HG02642 (cell line): ENCODE measurements at regions not wholly inside any gene's neighbourhood (a gene's known extent, or its start where the extent isn't known, plus 50 kb on each side); places are given as distances from the start of the nearest gene placed in this dataset.

ENCODE experiments used
- ATAC-seq: cut with Tn5 transposase; IDR thresholded peaks from one replicate; pipeline ENCODE4 v1.9.1; 2021; ENCODE audit warnings: mild to moderate bottlenecking; ENCODE audit not compliant: unreplicated experiment, poor library complexity

DNA sequence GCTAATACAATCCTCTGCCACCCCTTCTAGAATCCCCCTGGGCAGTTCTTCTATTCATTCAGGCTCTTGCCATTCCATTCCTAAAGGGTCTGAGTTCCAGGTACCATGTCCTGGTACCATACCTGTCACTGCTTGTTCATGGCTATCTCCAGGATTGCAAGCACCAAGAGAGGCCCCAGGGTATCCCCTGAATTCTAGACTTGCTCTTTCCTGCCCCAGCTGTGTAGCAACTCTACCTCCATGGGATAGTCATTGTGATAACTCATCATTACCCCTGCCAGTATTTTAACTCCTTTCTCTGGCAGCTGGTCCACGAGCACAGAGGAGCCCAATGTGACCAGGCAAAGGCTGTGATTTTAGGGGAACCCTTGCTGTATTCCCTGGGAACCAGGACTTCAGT, 143.7 kb upstream of the CDH5 start:
- no peak for ATAC-seq

DNA sequence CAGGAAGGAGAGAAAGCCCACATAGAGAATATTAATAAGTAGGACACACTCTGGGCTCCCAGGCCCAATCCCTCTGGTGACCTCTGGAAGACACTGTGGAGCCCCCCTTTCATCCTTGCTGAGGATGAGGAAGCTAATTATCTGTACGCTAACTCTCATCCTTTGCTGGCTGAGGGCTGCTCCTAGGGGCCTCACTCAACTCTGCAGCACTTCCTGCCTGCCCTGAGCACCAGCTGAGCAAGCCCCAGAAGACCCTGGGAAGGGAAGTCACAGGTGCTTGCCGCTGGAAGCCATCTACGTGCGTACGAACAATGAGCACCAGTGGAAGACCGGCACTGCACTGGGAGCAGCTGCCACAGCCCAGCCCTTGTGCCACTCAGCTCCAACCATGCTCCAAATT, 145.8 kb upstream of the CDH5 start:
- no peak for ATAC-seq

DNA sequence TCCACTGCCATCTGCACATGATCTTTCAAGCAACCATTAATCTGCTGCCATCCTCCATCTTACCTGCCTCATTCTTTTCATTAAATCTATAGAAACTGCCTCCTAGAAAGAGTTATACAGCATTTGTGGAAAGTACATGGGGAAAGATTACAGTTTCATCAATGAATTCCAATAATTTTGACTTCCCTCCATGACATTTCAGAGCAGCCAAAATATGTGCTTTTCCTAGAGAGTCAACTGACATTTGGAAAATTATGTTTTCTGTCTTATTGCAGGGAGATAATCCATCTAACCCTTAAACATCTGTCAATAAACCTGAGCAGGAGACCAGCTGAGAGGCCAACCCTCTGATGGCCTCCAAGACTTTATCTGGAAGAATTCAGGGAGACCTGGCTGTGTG, 147.0 kb upstream of the CDH5 start:
- no peak for ATAC-seq

DNA sequence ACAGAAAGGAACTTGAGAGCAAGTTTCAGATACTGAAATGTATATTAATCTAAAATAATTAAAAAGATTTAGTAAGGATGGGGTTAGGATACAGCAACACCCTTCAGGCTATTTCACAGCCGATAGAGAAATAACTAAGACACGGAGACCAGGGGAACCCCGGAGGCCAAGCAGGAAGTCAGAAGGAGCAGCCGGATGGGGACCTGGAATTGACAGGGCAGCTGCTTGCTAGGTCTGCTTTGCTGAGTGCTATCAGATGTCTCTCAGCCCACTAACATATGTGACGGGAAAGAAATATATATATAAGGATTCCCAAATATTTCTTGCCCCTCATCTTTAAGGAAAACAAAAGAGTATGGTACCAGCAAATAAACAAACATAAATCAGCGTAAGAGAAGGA, 154.1 kb upstream of the CDH5 start:
- ATAC-seq, result no peak

DNA sequence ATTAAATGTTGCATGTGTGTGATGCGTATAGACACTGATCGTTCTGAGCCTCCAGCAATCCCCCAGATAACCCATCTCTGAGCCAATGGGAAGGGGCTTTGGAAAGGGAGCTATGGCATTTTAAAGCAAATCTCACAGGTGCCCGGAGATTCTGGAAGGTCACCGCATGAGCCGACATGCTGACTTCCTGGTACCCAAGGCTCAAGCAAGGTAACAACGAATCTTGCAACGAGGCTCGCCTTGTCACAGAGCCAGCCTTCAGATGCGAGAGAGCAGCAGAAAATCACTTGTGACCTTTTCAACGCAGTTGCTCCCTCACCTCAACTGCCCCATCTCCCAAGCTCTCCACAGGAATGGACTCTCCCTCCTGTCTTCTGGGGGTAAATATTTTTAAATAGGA, 154.8 kb upstream of the CDH5 start:
- ATAC-seq, result no peak

DNA sequence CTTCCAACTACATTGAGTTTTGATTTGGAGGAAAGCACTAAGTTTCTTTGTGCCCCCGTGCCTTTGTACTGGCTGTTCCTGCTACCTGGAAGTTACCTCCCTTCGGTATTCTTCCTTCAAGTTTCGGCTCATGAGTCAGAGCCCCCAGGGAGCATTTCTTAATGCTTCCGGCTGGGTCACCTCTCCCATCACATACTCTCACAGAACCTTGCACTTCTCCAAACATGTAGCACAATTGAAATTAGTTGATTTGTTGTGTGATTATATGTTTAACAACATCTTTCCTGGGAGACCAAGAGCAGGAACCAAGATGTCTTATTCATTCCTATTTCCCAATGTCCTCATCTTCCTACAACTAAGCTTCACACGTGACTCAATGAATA, 158.6 kb upstream of the CDH5 start:
- ATAC-seq, result no peak

DNA sequence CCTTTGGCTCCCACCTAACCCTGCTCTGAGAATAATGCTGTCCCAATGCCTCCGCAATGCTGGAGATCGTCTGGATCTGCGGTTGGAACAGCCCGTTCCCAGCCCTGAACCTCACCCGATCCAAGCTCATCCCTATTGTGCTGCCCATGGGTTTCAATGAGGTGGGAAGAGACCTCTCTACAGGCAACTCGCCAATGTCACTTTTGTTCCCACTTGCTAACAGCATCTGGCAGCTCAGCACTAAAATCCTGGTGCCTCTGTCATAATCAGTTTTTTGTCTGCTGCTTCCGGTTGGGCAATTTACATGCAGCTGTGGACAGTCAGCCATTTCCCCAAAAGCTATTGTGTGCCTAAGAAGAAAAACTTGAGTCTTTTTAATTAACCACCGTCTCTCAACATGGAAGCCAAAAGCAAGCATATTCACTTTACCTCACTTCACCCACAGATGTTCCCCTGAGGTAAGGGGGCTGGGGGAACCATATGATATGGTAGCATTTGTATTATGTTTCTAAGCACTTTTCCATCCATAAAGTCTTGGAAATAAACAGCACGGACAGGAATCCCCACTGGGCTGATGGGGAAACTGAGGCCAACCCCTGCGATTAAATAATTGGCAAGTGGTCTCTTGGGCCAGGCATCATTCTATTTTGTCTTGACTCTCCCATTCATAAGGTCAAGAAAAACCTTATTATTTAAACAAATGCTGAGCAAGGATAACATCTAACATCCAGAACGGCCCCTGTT, 159.2 kb upstream of the CDH5 start:
- ATAC-seq, result no peak

DNA sequence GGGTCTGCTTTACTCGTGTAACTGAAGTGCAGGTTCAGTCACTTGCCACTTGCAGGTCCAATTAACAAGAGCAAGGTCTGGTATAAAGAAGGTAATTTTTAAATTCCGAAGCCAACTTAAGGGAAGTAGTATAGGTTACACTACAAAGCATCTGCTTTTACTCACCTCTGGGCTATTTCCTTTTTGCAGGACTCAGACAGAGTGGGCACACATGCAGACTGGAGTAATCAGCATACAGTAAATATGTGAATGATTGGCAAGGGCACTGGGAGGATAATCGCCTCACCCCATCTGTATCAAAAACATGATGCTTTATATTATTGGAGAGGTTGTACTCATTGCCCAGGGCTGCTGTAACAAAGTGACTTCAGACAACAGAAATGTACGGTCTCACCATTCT, 160.1 kb upstream of the CDH5 start:
- no peak for ATAC-seq

DNA sequence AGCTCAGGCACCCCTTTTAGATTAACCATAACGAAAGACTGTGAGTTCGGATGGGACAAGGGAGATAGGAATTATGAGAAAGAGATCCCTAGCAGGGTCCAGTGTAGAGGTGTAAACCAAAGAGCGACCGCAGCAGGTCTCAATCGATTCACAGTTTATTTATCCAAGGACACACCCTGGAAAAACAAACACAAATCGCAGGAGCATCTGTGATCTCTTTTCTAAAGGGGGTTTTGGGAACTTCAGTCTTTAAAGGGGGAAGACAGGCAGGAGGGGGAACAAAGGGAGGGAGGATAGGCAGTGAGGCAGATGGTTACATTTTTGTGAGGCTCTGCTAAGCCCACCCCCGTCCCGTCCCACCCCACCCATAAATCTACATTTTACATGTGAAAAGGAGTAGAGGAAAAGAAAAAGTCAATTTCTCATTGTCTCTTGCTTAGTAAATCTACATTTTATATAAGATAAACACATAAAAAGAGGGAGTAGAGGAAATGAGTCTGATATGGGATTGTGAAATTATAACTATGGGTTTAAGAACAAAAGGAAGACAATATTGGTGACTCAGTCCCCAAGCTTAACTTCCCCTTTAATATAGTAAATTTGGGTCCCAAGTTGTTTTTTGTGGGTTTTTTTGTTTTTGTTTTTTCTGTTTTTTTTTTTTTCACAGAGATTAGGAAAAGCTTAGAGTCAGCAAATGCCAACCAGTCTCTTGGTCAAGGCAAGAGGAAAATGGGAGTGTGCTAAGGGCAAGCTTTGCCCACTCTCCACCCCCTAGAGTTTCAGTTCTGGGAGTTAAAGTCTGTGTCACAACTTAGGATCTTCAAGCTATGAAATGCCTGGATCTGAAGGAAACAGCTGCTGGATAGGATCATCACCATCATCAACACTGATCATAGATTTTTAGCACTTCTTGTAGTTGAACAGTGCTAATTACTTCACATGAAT, 160.9 kb upstream of the CDH5 start:
- no peak for ATAC-seq

DNA sequence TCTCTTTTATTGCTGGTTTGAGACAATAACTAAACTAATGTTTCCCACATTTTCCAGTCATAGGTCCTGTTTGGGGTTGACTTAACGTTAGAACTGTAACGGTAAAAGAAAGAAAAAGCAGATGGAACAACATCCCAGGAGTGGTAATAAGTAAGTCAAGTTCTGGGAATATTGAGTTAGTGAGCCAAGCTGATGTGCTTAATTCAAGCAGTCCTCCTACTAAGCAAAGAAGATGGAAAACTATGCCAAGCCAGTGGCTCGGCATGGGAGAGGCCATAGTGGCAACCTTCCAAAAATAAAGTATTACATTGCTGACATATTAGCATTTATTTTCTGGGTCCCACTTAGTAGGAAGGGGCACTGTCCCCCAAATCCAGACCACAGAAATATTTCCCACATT, 161.7 kb upstream of the CDH5 start:
- no peak for ATAC-seq

DNA sequence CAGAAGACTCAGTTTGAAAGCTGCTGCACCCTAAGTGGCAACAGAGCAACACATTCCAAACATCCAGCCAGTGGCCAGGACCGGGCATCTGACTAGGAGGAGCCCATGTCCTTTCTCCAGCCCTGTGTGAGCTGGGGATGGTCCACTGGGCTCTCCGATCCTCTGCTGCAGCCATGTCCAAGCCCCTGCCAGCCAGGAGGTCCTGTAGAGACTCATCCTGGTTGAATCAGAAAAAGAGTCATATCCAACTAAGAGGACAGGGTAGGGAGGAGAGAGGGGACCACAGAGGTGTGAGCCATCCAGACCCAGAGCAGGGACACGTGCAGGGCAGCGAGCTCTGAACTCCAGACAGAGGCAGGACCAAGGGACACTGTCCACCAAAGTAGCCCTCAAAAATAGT, 163.0 kb upstream of the CDH5 start:
- ATAC-seq, result no peak

DNA sequence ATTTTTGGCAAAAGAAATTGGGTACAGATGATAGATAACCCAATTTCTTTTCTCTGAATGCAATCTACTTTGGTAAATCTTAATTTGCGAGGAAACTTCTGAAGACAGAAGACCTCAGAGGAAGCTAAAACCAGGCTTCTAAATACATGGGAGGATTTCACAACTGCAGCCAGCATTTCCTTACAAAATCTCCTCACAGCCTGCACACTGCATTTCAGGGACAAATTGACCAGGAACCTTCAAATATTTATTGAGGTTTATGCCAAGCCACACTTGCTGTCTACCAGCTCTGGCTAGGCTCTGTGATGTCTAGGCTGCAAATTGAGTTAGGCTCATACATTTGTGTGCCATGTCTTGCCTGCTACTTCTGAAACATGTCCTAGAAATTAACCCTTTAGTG, 167.3 kb upstream of the CDH5 start:
- no peak for ATAC-seq

DNA sequence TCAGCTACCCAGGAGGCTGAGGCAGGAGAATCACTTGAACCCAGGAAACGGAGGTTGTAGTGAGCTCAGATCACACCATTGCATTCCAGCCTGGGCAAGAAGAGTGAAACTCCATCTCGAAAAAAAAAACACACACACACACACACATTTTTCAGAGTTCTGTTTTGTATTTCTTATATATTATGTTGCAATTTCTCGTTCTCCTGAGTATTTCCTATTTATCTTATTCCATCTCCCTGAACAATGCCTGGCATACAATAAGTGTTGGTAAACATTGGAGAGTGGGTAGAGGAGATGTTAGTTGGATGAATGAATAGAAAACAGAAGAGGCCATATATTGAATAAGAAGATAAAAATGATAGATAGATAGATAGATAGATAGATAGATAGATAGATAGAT, 167.8 kb upstream of the CDH5 start:
- ATAC-seq, result no peak

DNA sequence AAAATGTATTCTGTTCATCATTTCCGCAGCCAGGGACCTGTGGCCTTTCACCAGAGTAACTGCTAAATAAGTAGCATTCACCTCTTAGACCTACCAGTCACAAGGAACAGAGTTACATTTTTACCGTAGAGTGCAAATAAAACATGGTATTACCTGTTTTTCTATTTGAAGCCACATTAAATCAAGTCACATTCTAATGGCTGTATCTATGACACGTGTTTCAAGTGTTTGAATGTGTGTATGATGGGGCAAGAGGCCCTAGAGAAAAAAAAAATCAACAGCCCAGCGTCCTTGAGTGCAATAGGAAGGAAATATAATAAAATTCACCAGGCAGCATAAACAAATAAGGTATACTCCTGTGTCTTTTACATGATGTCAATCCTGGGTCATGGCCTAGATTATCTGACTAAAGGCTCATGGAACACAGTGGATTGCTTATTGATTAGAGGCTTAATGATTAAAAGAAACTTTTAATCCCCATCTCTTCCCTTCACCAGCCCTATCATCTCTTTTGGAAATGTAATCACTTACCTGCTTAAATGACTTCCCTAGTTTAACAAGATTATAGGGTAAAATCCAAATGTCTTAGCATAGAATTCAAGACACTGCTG, 168.7 kb upstream of the CDH5 start:
- no peak for ATAC-seq

DNA sequence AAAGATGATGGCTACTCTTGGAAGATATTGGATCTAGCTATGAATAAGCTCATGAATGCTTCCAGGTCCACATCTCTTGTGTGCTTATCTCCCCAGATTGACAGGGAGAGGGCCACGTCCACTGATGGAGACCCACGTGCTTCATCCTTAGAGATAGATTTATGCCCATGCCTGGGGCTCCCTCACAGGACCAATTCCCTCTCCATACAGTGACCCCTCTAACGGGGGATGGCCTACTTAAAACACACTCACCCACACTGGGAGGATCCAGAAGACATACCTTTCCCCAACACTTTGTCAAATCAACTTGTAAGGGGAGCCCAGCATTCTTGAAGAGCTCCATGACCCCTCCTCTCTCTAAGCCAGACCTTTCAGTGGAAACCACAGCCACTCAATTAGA, 169.7 kb upstream of the CDH5 start:
- no peak for ATAC-seq

DNA sequence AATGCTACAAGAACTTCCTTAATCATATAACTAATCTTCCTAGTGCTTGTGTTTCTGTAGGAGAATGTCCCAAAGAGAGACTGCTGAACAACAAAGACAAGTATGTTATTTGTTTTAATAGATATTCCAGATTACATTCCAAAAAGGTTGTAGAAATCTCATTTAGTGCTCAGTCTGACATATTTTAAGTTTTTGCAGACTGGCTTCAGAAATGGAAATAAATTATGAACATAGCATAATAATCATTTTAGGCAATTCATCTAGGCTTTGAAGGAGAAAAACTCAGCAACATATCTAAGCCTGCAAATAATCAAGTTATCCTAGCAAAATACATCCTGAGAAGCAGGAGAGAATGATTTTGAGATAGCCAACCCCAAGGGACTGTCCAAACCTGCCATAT, 171.6 kb upstream of the CDH5 start:
- ATAC-seq, result no peak

DNA sequence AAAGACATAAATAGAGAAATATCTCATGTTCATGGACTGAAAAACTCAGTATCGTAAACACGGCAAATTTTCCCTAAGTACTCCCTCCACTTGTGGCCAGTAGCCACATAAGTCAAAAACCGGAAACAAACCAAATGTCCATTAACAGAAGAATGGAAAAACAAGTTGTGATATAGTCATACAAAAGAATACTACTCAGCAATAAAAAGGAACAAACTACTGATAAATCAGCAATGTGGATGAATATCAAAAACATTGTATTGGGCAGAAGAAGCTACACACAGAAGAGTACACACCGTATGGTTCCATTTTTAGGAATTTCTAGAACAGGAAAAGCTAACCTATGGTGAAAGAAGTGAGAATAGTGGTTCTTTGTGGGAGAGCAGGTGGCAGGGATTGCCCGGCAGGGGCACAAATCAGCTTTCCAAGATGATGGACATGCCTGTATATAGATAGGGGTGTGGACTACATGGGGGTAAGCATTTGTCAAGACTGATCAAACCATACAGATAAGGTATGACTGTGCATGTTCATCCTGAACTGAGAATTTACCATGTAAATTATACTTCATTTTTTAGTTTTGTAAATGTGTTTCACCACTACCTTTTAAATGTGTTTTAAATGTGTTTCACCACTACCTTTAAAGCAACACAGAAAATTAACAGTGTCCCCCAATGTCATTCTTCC, 172.8 kb upstream of the CDH5 start:
- no peak for ATAC-seq

DNA sequence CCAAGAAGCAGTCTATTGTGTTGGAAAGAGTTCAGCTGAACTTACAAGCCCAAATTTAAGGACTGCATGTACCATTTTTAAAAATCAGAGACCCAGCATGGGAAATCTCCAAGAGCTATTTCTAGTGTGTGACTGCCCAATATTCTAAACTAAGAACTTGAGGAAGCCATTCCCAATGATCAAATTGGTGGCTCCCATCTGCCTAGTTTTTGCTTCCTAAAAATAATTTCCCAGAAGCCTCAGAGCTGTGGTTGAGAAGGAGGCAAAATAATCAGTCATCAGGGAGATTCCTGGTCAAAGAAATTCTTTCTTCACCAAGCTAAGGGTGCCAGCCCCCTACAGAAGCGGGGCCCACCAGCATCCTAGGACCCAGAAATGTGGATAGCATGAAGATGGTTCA, 176.1 kb upstream of the CDH5 start:
- ATAC-seq, result no peak

DNA sequence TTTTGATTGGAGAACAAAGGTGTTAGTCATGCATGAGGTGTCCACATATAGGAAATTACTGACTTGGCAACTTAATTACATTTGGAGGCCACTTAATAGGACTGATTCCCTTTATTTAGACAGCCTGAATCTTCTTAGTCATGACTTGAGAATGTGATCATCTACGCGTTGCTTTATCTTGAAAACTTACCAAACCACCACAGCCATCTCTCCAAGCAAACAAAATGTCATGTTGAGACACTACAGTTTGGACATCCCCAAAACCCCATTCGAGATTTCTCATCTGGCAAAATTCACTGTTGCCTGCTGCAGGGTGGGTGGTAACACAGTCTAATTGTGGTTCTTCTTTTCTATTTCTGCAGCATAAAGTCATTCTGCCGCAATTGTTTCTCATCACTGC, 176.5 kb upstream of the CDH5 start:
- ATAC-seq, result no peak

DNA sequence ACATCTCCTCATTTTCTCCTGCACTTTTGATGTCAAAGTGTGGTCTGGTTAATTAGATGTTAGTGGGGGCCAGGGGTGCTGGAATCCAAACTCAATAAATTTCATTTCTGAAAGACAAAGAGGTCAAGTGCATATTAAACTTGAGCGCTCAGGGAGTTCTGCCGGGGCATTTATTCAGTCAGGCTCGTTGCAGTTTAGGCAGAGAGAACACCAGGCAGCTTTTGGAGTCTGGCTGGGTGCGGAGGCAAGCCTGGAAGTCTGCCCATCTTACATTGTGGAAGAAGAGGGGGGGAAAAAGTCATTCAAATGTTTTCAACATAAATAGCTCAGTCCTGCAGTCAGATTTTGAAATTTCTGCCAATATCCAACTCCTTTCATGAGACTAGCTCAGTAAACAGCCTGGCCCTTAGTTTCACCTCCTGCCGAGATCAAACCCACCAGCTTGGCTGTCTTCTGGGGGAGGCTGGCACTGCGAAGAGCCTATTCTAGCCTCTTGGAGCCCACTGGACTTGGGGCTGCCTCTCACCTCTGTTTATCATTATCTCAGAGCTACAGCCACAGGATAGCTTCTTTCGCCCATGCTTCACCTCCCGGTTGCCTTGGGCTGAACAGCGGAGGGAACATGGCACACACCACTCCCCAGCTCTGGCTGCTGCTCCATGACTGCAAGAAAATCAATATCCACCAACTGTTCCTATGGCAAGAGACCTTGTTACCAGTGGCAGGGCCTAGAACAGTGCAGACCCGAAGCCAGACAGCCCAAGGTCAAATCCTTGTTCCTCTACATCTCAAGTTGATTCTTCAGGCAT, 177.4 kb upstream of the CDH5 start:
- no peak for ATAC-seq
